ENCODE measurements at regions not wholly inside any gene's neighbourhood (a gene's known extent, or its start where the extent isn't known, plus 50 kb on each side); places are given as distances from the start of the nearest gene placed in this dataset.
"Not testable (repeated sequence)": the region's sequence is repeated elsewhere in the genome, so short reads cannot be mapped to it uniquely, and the experiment has no call there.

GRCh38 chr9:82893549-82893948, 169.4 kb downstream of the RASEF start:
- DNase-seq (ENCODE audit: low spot score): no peak

DNA sequence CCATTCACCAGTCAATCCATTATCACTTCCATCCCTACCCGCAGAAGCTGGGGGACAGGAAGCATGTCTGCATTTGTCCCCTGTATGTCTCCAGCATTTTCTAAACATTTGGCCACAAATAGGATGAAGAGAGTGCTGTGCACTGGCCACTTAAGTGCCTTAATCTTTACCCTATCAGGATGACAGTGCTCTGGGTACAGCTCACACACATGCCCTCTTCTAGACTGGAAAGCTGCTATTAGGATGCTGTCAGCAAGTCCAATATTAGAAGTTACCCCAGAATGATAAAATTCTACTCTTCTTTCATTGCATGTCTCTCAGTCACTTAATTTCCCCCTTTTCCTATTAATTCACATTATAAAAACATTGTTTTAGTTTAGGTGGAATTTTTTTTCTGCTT, 168.4 kb downstream of the RASEF start:
- DNase-seq (ENCODE audit: low spot score): no peak

- peak; percentile 4 for DNase-seq (ENCODE audit: low spot score)
Measured at GRCh38 chr9:82894961-82895821, 167.8 kb downstream of the RASEF start.

DNA sequence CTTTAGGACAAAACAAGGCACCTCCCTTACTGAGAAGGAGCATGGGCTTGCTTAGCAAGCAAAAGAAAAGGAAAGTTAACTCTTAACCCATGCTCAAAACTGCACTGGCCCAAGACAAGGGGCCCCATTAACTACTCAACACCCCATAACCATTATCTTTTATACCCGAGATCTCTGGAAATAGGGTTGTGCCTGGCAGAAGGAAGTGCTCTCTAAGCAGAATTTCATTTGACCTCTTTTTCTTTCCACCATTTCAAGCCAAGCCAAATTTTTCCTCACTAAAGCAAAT, 167.2 kb downstream of the RASEF start:
- DNase-seq (ENCODE audit: low spot score): no peak

- no peak for DNase-seq (ENCODE audit: low spot score)
Measured at GRCh38 chr9:82903503-82903902, 159.4 kb downstream of the RASEF start.

DNA sequence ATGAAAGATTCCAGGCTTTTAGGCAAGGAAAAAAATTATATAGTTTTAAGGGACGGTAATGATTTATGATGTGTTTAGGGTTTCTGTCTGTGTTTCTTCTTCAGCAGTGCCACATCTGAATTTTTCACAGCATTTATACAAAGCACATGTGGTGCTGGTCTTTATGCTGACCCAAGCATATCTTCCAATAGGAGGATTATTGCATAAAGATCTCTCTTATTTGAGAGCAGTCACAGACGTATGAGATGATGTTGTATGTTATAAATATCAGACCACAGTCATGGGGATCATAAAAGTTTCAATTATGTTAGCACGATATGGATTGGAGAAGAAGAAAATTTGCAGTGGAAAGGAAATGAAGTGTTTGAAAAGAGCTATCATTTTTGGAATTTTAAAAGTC, 150.9 kb downstream of the RASEF start:
- DNase-seq (ENCODE audit: low spot score): no peak

DNA sequence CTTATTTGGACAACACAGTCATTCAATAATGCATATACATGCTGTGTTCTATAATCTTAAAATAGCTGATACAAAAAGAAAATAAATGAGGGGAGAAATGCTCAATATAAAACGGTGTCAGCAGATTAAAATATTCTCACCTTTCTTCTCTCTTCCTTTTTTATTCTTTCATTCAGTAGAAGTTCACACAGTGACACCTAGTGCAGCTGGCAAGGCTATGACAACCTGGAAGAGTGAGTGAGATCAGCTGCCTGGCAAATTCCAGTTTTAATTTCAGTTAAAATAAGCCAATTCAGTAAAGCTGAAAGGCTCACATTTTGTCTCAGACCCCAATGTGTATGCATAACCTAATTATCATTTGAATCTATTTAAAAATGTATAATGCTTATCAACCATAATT, 150.3 kb downstream of the RASEF start:
- DNase-seq (ENCODE audit: low spot score): no peak

DNA sequence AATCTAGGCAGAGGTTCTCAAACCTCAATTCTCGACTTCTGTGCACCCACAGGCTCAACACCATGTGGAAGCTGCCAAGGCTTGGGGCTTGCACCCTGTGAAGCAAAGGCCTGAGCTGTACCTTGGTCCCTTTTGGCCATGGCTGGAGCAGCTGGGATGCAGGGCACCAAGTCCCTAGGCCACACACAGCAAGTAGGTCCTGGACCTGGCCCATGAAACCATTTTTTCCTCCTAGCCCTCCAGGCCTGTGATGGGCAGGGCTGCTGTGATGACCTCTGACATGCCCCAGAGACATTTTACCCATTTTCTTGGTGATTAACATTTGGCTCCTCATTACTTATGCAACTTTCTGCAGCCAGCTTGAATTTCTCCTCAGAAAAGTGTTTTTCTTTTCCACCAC, 146.7 kb downstream of the RASEF start:
- not testable (repeated sequence) for DNase-seq (ENCODE audit: low spot score)

DNA sequence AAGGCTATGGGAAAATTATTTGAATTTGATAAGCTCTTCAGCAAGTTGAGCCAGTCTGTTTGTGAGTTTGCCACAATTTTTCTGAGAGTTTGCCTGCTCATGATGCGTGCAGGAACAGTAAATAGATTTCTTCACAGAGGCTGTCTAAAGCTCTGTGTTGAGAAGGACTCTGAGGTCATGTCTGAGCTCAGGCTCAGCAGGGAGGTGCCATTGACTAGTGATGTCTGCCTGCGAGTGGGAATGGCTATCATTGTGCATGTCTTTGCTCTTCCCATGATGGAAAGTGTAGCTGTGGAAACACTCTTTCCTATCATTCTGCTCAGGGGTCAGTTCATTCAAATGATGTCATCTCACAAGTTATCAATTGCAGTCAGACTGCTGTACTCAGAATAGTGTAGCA, 142.8 kb downstream of the RASEF start:
- no peak for DNase-seq (ENCODE audit: low spot score)

DNA sequence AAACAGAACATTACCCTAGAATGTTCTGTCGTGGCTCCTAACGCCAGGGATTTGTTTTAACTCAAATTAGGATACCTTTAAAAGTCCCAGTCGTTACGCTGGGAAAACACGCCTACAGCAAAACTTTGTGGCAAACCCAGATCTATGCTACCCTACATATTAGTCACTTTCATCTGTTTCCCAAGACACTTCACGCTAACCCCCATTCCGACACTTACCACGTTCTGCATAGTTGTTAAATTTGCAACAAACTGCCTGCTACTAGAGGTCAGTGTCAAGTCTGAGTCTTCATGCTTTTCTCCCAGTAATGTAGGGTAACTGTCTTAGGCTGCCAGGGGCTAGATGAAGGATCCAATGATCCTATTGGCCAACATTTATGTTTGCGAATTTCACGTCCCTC, 140.3 kb downstream of the RASEF start:
- DNase-seq (ENCODE audit: low spot score): no peak

DNA sequence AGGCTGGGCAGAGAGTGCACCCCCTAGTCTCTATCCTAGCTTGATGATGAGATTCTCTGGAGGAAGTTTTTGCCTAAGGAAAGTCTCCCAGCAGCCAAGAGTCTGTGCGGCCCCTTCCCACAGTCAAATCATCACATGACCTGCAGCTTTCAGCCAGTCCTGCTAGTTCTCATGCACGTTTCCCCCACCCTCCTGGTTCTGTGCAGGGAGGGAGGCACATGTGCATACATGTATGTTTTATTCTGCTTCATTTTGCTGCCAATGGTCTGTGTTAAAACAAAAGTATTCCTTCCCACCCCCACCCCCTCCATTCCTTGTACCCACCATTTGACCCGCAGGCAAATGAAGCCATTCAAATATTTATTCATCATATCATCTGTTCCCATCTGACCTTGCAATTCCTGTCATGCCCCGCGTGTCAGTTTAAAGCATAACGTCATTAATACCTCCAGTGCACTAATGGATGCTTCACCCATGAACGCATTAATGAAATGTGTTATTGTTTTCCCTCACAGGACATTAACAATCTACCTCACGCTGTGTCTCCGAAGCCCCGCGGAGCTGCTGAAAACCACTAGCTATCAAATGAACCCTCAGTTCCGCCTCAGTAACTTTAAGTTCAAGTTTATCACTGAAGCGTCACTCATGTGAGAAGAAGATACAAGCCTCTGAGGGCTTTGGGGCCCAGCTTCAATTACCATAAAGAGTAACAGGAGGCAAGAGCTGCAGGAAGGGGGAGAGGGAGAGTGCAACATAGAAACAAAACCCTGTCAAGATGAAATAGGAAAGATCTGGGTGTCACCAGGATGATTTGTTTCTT, 139.6 kb downstream of the RASEF start:
- DNase-seq (ENCODE audit: low spot score): peak; percentile 16

DNA sequence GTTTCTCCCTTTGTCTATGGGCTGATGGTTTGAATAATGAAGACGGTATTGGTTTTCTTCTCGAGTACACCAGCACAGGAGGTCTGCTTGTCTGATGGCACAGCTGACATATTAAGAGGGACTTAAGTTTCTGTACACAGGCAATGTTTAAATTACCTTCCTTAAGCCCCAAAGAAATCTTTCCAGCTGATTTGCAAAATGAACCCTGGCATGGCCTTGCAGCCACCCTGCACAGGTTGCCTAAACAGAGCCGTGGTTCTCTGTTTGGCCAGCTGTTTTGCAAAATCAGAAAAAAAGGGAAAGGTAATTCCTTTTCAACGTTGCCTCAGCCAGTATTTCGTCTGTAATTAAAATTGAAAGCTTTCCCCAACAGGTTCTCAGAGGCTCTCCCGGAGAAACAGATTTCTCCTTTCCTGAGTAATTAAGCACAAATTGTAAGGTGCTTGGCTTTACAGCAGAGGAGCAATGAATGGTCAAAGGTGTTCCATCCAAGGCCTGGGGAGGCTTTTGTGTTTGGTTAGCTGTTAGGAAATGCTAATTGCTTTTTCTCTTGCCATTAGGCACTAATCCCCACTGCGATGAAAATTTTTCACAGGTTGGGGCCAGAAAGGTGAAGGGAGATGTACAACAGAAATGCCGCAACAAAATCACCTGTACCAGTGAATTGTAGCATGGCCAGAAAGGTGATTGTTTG, 138.9 kb downstream of the RASEF start:
- no peak for DNase-seq (ENCODE audit: low spot score)

Measured in SK-N-DZ (cell line).